Common myeloid progenitor, CD34-positive (primary cell): ENCODE measurements at regions not wholly inside any gene's neighbourhood (a gene's known extent, or its start where the extent isn't known, plus 50 kb on each side); places are given as distances from the start of the nearest gene placed in this dataset.
A peak's percentile ranks its signal among the peaks of the same experiment; 100 is the strongest.

Experiments
- CTCF ChIA-PET: fragments of 350-600 bp; sonication (Branson Sonifier 250); formaldehyde crosslinking; loops from one replicate; lab custom pipeline; 2021; ENCODE audit warnings: antibody characterized with exemption; lab: Charles Lee
- POLR2A ChIA-PET: fragments of 350-600 bp; sonication (Branson Sonifier 250); formaldehyde crosslinking; loops from one replicate; lab custom pipeline; 2021; ENCODE audit warnings: antibody characterized with exemption; lab: Charles Lee
- DNase-seq, 3 donors: peaks; one replicate each; pipeline versions ENCODE4 v3.0.0 to v3.0.0-alpha.2; 2013
- H3K27ac ChIP-seq, 2 experiments: 1 replicate in 1 of 2; 2 replicates in 1 of 2; pipeline ENCODE4 v1.7.0; 2013; ENCODE audit warnings: inconsistent platforms in 2 of 2, low read length in 2 of 2, mild to moderate bottlenecking in 2 of 2, low read depth in 1 of 2, moderate library complexity in 1 of 2; ENCODE audit not compliant: severe bottlenecking in 2 of 2, insufficient read depth in 1 of 2, poor library complexity in 1 of 2
- H3K27me3 ChIP-seq, 5 experiments: replicated peaks in 2 of 5; 1 replicate in 3 of 5; 2 replicates in 2 of 5; pipeline versions ENCODE4 v1.6.1 to v1.7.0; 2013; ENCODE audit warnings: low read length in 4 of 5, mild to moderate bottlenecking in 2 of 5, moderate library complexity in 2 of 5, inconsistent platforms in 1 of 5; ENCODE audit not compliant: insufficient read depth in 5 of 5, control insufficient read depth in 4 of 5
- H3K36me3 ChIP-seq, 4 experiments: 1 replicate in 2 of 4; 2 replicates in 2 of 4; pipeline versions ENCODE4 v1.6.1 to v1.7.0; 2013; ENCODE audit warnings: low read length in 3 of 4, control low read depth in 1 of 4, mild to moderate bottlenecking in 1 of 4; ENCODE audit not compliant: control insufficient read depth in 4 of 4, insufficient read depth in 4 of 4
- H3K4me1 ChIP-seq, 4 experiments: 1 replicate in 3 of 4; 2 replicates in 1 of 4; pipeline versions ENCODE4 v1.6.1 to v1.7.1; 2013; ENCODE audit warnings: low read length in 3 of 4, mild to moderate bottlenecking in 3 of 4, control low read depth in 1 of 4, inconsistent platforms in 1 of 4, moderate library complexity in 1 of 4; ENCODE audit not compliant: control insufficient read depth in 4 of 4, insufficient read depth in 4 of 4; ENCODE audit errors: control extremely low read depth in 1 of 4
- H3K4me3 ChIP-seq, 7 experiments: 1 replicate in 4 of 7; 2 replicates in 3 of 7; pipeline versions ENCODE4 v1.5.1 to v1.7.0; 2013; ENCODE audit warnings: mild to moderate bottlenecking in 7 of 7, low read length in 6 of 7, moderate library complexity in 6 of 7, inconsistent platforms in 2 of 7, low read depth in 2 of 7, control low read depth in 1 of 7; ENCODE audit not compliant: insufficient read depth in 4 of 7, control insufficient read depth in 1 of 7; ENCODE audit errors: extremely low read depth in 1 of 7
- H3K9me3 ChIP-seq, 5 experiments: 1 replicate in 4 of 5; 2 replicates in 1 of 5; pipeline versions ENCODE4 v1.6.1 to v1.7.1; 2013; ENCODE audit warnings: low read length in 4 of 5, mild to moderate bottlenecking in 2 of 5, inconsistent platforms in 1 of 5, low read depth in 1 of 5, moderate library complexity in 1 of 5; ENCODE audit not compliant: control insufficient read depth in 4 of 5, insufficient read depth in 2 of 5; ENCODE audit errors: control extremely low read depth in 1 of 5
- WGBS: methylation state at CpG from one replicate; pipeline ENCODE4 v1.1.5; 2013; ENCODE audit not compliant: insufficient coverage; 5-methylcytosine and 5-hydroxymethylcytosine counted together

GRCh38 chr12:9390761-9391160 is 182.6 kb upstream of the PZP start:
- POLR2A ChIA-PET, result no interaction called here
- CTCF ChIA-PET, result no interaction called here
- Histone ChIP-seq H3K36me3 (no peaks in the 10 kb centered on the region), H3K27me3 (no peaks in the 10 kb centered on the region), H3K27ac (no peak overlapping the region), H3K4me1 (peaks cover 0 to 17% (median 12%) of the 10 kb centered on the region in 4 experiments), H3K4me3 (no peak overlapping the region), H3K9me3 (no peaks in the 10 kb centered on the region)
- no peak for DNase-seq
- WGBS, result no CpG with 5 or more reads among the region's 3 CpGs

GRCh38 chr12:9389796-9390195 is 181.6 kb upstream of the PZP start:
- ChIA-PET CTCF (no interaction called here), POLR2A (no interaction called here)
- DNase-seq, result no peak
- H3K27me3 ChIP-seq, result no peaks in the 10 kb centered on the region
- H3K9me3 ChIP-seq, result no peaks in the 10 kb centered on the region
- 82% methylated on average over 6 of the region's 10 CpGs for WGBS
- peaks cover 0 to 17% (median 12%) of the 10 kb centered on the region in 4 experiments for H3K4me1 ChIP-seq
- H3K4me3 ChIP-seq, result no peak overlapping the region
- H3K36me3 ChIP-seq, result no peaks in the 10 kb centered on the region
- no peak overlapping the region for H3K27ac ChIP-seq

- no peak for DNase-seq
- ChIA-PET CTCF (interaction anchor here (0.8 kb wide), 1 partner anchor 16 kb away, joined by 3 read pairs; no protein-coding TSS in a partner anchor), POLR2A (no interaction called here)
- Histone ChIP-seq H3K27me3 (no peaks in the 10 kb centered on the region), H3K9me3 (no peaks in the 10 kb centered on the region), H3K36me3 (no peaks in the 10 kb centered on the region), H3K4me1 (peaks cover 0 to 17% (median 12%) of the 10 kb centered on the region in 4 experiments), H3K27ac (no peak overlapping the region), H3K4me3 (no peak overlapping the region)
- 71% methylated on average over 3 of the region's 8 CpGs for WGBS
Observed at GRCh38 chr12:9388379-9388778, 180.2 kb upstream of the PZP start.

GRCh38 chr12:9387450-9387849 is 179.3 kb upstream of the PZP start:
- WGBS, result 71% methylated on average over 1 of the region's 2 CpGs
- H3K36me3 ChIP-seq, result no peaks in the 10 kb centered on the region
- CTCF ChIA-PET, result interaction anchor here (0.7 kb wide), 1 partner anchor 56 kb away, joined by 3 read pairs; no protein-coding TSS in a partner anchor
- POLR2A ChIA-PET, result no interaction called here
- H3K9me3 ChIP-seq, result no peaks in the 10 kb centered on the region
- H3K27me3 ChIP-seq, result no peaks in the 10 kb centered on the region
- peak overlapping the region in 2 of 7 experiments; percentile 6 to 27 for H3K4me3 ChIP-seq
- peak in 2 of 3 donors; percentile 37 to 56 for DNase-seq
- peak overlapping the region in 1 of 2 experiments; percentile 35 for H3K27ac ChIP-seq
- peaks cover 0 to 17% (median 12%) of the 10 kb centered on the region in 4 experiments for H3K4me1 ChIP-seq

- H3K4me3 ChIP-seq, result no peak overlapping the region
- DNase-seq, result no peak
- peaks cover 0 to 28% (median 22%) of the 10 kb centered on the region in 4 experiments for H3K4me1 ChIP-seq
- no peaks in the 10 kb centered on the region for H3K9me3 ChIP-seq
- H3K36me3 ChIP-seq, result no peaks in the 10 kb centered on the region
- H3K27me3 ChIP-seq, result no peaks in the 10 kb centered on the region
- WGBS, result 93% methylated on average over 3 of the region's 4 CpGs
- no peak overlapping the region for H3K27ac ChIP-seq
- ChIA-PET CTCF (no interaction called here), POLR2A (no interaction called here)
Observed at GRCh38 chr12:9383585-9383984, 175.4 kb upstream of the PZP start.

GRCh38 chr12:9381619-9382018 is 173.4 kb upstream of the PZP start:
- Histone ChIP-seq H3K27me3 (no peaks in the 10 kb centered on the region), H3K9me3 (no peaks in the 10 kb centered on the region), H3K4me3 (no peak overlapping the region), H3K36me3 (no peaks in the 10 kb centered on the region), H3K4me1 (peaks cover 0 to 15% (median 8%) of the 10 kb centered on the region in 4 experiments), H3K27ac (no peak overlapping the region)
- WGBS, result no CpG with 5 or more reads among the region's 2 CpGs
- CTCF ChIA-PET, result interaction anchor here (1.5 to 6.6 kb wide), 2 partner anchors 13 to 56 kb away, joined by 3 to 38 read pairs; no protein-coding TSS in a partner anchor
- POLR2A ChIA-PET, result no interaction called here
- DNase-seq, result peak in 2 of 3 donors; percentile 70 to 74

- POLR2A ChIA-PET, result no interaction called here
- H3K27me3 ChIP-seq, result no peaks in the 10 kb centered on the region
- H3K4me1 ChIP-seq, result peaks cover 0 to 15% (median 8%) of the 10 kb centered on the region in 4 experiments
- no peak overlapping the region for H3K4me3 ChIP-seq
- no peaks in the 10 kb centered on the region for H3K36me3 ChIP-seq
- H3K9me3 ChIP-seq, result no peaks in the 10 kb centered on the region
- DNase-seq, result no peak
- WGBS, result 95% methylated on average over 4 of the region's 4 CpGs
- no peak overlapping the region for H3K27ac ChIP-seq
- CTCF ChIA-PET, result interaction anchor here (1.5 to 6.6 kb wide), 2 partner anchors 12 to 55 kb away, joined by 3 to 38 read pairs; no protein-coding TSS in a partner anchor
Observed at GRCh38 chr12:9380650-9381049, 172.5 kb upstream of the PZP start.
